Suprapubic skin (tissue), 4 donors: ENCODE measurements at regions not wholly inside any gene's neighbourhood (a gene's known extent, or its start where the extent isn't known, plus 50 kb on each side); places are given as distances from the start of the nearest gene placed in this dataset.

Experiments used
- DNase-seq, 2 donors: peaks; one replicate each; pipeline ENCODE4 v3.0.0-alpha.2; 2019; ENCODE audit warnings: low spot score in 2 of 2
- H3K27ac ChIP-seq: fragments of 200-600 bp; sonication (generic); one replicate; pipeline ENCODE4 v1.5.1; 2019
- H3K27me3 ChIP-seq: fragments of 200-600 bp; sonication (generic); one replicate; pipeline ENCODE4 v1.5.1; 2019
- H3K36me3 ChIP-seq: fragments of 200-600 bp; sonication (generic); one replicate; pipeline ENCODE4 v1.5.1; 2019
- H3K4me1 ChIP-seq: fragments of 200-600 bp; sonication (generic); one replicate; pipeline ENCODE4 v1.5.1; 2019
- H3K4me3 ChIP-seq: fragments of 200-600 bp; sonication (generic); one replicate; pipeline ENCODE4 v1.5.1; 2019; ENCODE audit warnings: mild to moderate bottlenecking
- H3K9me3 ChIP-seq: fragments of 200-600 bp; sonication (generic); one replicate; pipeline ENCODE4 v1.5.1; 2019
- EP300 ChIP-seq: sonication (generic); formaldehyde crosslinking; IDR thresholded peaks from one replicate; pipeline ENCODE4 v1.6.1; 2017; ENCODE audit warnings: antibody characterized with exemption
- POLR2A ChIP-seq, 2 donors: fragments of 450-650 bp; IDR thresholded peaks; one replicate each; pipeline ENCODE4 v1.6.1; 2017; ENCODE audit warnings: antibody characterized with exemption in 2 of 2, mild to moderate bottlenecking in 2 of 2, moderate library complexity in 2 of 2
- POLR2AphosphoS5 ChIP-seq, 3 donors: sonication (generic); formaldehyde crosslinking; IDR thresholded peaks; one replicate each; pipeline ENCODE4 v1.6.1; 2017; ENCODE audit warnings: antibody characterized with exemption in 3 of 3
- WGBS: methylation state at CpG from one replicate; pipeline ENCODE4 v1.1.5; 2018; 5-methylcytosine and 5-hydroxymethylcytosine counted together
- TF ChIP-seq, protein P1 (sequence below), 2 donors: fragments of 200-600 bp in 1 of 2; fragments of 450-650 bp in 1 of 2; sonication (generic) in 1 of 2; IDR thresholded peaks; one replicate each; pipeline ENCODE4 v1.5.1; 2016 to 2019; ENCODE audit warnings: antibody characterized with exemption in 2 of 2, mild to moderate bottlenecking in 1 of 2, moderate library complexity in 1 of 2

DNA sequence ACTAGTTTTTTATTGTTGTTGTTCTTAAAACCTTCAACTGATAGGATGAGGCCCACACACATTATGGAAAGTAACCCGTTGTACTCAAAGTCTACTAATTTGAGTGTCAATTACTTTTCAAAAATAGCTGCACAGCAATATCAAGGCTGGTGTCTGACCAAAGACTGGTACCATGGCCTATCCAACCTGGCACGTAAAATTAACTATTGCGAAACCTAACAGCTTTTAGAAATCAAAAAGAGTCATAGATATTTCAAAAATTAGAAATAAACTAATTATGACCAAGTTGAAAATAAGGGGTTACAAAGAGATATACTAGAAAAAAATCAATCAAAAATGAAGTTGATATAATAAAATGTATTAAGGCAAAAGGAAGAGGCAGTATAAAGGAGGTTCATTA lies 501.5 kb upstream of the SLC8A1 start:
- Histone ChIP-seq H3K4me1 (no peaks in the 10 kb centered on the region), H3K9me3 (no peaks in the 10 kb centered on the region), H3K27ac (no peak overlapping the region), H3K36me3 (no peaks in the 10 kb centered on the region), H3K27me3 (no peaks in the 10 kb centered on the region), H3K4me3 (no peak overlapping the region)
- WGBS: 88% methylated on average over 3 of the region's 3 CpGs
- DNase-seq: no peak
- TF ChIP-seq POLR2AphosphoS5 (IDR thresholded peaks at IDR 0.05): no peak
- TF ChIP-seq, protein P1, sequence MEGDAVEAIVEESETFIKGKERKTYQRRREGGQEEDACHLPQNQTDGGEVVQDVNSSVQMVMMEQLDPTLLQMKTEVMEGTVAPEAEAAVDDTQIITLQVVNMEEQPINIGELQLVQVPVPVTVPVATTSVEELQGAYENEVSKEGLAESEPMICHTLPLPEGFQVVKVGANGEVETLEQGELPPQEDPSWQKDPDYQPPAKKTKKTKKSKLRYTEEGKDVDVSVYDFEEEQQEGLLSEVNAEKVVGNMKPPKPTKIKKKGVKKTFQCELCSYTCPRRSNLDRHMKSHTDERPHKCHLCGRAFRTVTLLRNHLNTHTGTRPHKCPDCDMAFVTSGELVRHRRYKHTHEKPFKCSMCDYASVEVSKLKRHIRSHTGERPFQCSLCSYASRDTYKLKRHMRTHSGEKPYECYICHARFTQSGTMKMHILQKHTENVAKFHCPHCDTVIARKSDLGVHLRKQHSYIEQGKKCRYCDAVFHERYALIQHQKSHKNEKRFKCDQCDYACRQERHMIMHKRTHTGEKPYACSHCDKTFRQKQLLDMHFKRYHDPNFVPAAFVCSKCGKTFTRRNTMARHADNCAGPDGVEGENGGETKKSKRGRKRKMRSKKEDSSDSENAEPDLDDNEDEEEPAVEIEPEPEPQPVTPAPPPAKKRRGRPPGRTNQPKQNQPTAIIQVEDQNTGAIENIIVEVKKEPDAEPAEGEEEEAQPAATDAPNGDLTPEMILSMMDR (IDR thresholded peaks at IDR 0.05): no peak
- no peak for TF ChIP-seq EP300

DNA sequence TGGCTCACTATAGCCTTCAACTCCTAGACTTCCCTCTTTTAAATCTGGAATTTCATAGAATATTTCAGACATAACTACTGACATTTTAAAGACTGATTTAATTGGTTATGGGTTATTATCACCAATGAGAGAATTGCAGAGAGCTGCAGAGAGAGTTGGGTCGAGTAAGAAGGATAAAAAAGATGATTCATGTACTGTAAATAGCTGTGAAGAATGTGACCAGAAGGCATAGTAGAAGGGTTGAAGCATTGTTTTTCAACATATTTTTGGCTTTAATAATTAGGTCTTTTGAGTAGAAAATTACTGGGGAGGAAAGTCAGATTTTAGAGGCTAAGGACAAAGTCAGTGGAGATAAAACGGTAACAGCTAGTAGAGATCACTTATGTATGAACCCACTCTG lies 503.2 kb upstream of the SLC8A1 start:
- H3K9me3 ChIP-seq: no peaks in the 10 kb centered on the region
- DNase-seq: no peak
- no peaks in the 10 kb centered on the region for H3K36me3 ChIP-seq
- TF ChIP-seq EP300 (no peak), POLR2AphosphoS5 (IDR thresholded peaks at IDR 0.05) (no peak), POLR2A (IDR thresholded peaks at IDR 0.05) (no peak)
- TF ChIP-seq, protein P1 (IDR thresholded peaks at IDR 0.05): no peak
- H3K27ac ChIP-seq: no peak overlapping the region
- no peak overlapping the region for H3K4me3 ChIP-seq
- 56% methylated on average over 2 of the region's 2 CpGs for WGBS
- H3K27me3 ChIP-seq: no peaks in the 10 kb centered on the region
- no peaks in the 10 kb centered on the region for H3K4me1 ChIP-seq

- H3K4me1 ChIP-seq: no peaks in the 10 kb centered on the region
- no peak overlapping the region for H3K27ac ChIP-seq
- no peak for TF ChIP-seq POLR2AphosphoS5 (IDR thresholded peaks at IDR 0.05)
- no peak for TF ChIP-seq EP300
- TF ChIP-seq, protein P1 (IDR thresholded peaks at IDR 0.05): no peak
- TF ChIP-seq POLR2A (IDR thresholded peaks at IDR 0.05): no peak
- H3K4me3 ChIP-seq: no peak overlapping the region
- H3K36me3 ChIP-seq: no peaks in the 10 kb centered on the region
- DNase-seq: no peak
- no peaks in the 10 kb centered on the region for H3K27me3 ChIP-seq
- no peaks in the 10 kb centered on the region for H3K9me3 ChIP-seq
These were observed 503.7 kb upstream of the SLC8A1 start for GRCh38 chr2:40955635-40956034.

DNA sequence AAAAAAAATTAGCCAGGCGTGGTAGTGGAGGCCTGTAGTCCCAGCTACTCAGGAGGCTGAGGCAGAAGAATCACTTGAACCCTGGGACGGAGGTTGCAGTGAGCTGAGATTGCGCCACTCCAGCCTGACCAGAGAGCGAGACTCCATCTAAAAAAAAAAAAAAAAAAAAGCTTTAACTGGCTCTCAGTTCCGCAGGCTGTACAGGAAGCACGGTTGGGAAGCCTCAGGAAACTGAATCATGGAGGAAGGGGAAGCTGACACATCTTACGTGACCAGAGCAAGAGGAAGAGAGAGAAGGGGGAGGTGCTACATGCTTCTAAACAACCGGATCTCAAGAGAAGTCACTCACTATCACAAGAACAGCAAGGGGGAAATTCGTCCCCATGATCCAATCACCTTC lies 505.6 kb upstream of the SLC8A1 start:
- H3K4me1 ChIP-seq: no peaks in the 10 kb centered on the region
- no peak overlapping the region for H3K27ac ChIP-seq
- TF ChIP-seq POLR2A (IDR thresholded peaks at IDR 0.05) (no peak), POLR2AphosphoS5 (IDR thresholded peaks at IDR 0.05) (no peak), EP300 (no peak)
- TF ChIP-seq, protein P1 (IDR thresholded peaks at IDR 0.05): no peak
- 76% methylated on average over 9 of the region's 9 CpGs for WGBS
- no peak overlapping the region for H3K4me3 ChIP-seq
- no peaks in the 10 kb centered on the region for H3K9me3 ChIP-seq
- no peaks in the 10 kb centered on the region for H3K27me3 ChIP-seq
- no peak for DNase-seq
- H3K36me3 ChIP-seq: no peaks in the 10 kb centered on the region

- TF ChIP-seq, protein P1 (IDR thresholded peaks at IDR 0.05): no peak
- no peak for TF ChIP-seq POLR2A (IDR thresholded peaks at IDR 0.05)
- no peak for TF ChIP-seq POLR2AphosphoS5 (IDR thresholded peaks at IDR 0.05)
- TF ChIP-seq EP300: no peak
- H3K9me3 ChIP-seq: no peaks in the 10 kb centered on the region
- H3K27me3 ChIP-seq: no peaks in the 10 kb centered on the region
- H3K4me3 ChIP-seq: no peak overlapping the region
- H3K27ac ChIP-seq: no peak overlapping the region
- no peak for DNase-seq
- no peaks in the 10 kb centered on the region for H3K36me3 ChIP-seq
- 23% methylated on average over 5 of the region's 5 CpGs for WGBS
- H3K4me1 ChIP-seq: no peaks in the 10 kb centered on the region
These were observed 510.1 kb upstream of the SLC8A1 start for GRCh38 chr2:40962026-40962425.
